Stimulated activated CD8-positive, alpha-beta memory T cell treated with anti-CD3 and anti-CD28 coated beads, Interleukin-4, amount 100 ng/mL, for 1 hour (primary cell): ENCODE measurements at regions not wholly inside any gene's neighbourhood (a gene's known extent, or its start where the extent isn't known, plus 50 kb on each side); places are given as distances from the start of the nearest gene placed in this dataset.

Experiments used
- DNase-seq, 2 donors: peaks; one replicate each; pipeline ENCODE4 v3.0.0-alpha.2; 2020; ENCODE audit warnings: low read depth in 2 of 2, low spot score in 1 of 2

DNA sequence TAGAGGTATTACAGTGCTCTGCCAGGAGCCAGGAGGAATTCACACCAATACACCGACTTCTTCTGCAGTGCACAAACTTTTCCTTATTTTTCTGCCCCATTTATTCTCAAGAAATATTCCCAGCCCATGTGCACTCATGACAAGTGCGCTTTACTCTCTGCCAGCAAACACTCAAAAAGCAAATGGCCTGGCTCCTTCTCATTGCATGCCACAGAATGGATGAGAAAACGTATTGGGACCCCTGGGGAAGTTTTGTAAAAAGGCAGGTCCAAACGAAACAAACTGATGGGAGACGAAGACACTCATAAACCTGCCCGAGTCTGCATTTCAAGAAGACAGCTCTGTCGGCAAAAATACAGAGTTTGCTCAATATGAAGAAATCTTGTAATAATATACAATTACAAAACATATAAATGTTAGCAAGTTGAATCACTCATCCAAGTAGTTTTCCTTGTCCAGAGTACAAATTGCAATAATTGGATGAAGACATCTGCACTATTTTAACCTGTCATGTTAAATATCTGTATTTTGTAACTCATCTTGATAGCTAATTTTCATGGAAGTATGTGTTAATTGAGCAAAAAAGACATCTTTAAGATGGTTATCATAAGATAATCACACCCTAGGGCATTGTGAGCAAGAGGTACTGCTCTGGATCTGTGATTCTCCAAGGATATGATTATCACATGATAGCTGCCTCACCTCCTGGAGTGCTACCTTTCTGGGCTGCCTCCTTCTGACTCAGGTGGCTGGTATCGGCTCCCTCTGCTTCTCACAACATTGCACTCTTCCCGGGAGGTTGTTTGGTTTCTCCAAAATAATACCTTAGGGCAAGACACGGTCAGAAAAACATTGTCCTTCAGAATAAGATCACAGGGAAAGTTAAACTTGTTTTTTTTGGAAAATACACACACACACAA lies 260.8 kb upstream of the G2E3 start:
- no peak for DNase-seq

DNA sequence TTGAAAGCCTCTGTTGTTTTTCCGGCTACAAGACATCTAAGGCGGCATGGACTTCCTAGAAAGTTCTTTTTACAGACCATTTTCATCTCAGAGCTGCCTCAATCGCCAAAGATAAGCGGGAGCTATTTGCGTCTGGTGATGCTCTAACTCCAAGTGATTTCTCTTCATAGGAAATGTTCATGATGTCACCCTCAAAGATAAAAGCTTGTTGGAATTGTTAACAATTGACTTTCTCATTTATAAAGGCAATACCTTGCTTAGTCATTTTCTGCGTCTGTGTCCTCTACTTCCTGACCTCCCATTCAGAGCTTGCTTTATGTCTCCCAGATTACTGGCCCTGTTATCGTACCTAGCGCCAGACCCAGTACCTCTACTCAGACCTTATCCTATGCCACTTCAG lies 259.0 kb upstream of the G2E3 start:
- no peak for DNase-seq

DNA sequence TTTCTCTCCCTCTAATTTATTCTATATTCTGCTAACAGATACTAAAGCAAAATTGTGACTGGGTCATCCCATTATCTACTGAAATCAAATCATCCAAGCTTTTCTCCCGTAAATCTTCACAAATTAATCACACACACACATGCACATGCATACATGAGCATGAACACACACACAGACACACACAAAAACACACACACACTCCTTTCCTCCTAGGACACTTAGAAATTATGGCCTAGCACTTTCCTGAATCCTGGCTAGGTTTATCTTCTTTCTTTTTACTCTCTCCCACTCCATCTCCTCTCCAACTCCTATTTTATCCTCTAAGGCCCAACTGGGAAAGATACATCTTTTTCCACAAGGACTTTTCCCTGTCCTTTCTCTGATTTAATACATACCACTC lies 255.6 kb upstream of the G2E3 start:
- DNase-seq: no peak

DNA sequence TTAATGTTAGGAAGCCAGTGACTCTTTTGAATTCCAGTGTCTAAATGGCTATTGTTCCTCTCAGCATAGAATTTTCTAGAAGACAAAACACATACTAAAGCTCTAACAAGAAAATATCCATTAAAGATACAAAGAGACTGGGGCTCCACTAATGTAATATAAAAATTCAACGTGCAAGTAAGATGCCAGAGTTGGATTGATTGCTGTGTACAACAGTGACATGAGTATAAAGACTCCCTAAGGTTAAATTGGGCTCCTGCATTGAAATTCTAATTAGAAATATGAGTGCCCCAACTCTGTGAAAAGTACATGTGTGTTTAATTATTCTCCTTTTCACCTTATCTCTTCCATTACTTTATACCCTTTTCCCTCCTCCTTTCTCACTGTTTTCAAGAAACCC lies 253.6 kb upstream of the G2E3 start:
- no peak for DNase-seq

DNA sequence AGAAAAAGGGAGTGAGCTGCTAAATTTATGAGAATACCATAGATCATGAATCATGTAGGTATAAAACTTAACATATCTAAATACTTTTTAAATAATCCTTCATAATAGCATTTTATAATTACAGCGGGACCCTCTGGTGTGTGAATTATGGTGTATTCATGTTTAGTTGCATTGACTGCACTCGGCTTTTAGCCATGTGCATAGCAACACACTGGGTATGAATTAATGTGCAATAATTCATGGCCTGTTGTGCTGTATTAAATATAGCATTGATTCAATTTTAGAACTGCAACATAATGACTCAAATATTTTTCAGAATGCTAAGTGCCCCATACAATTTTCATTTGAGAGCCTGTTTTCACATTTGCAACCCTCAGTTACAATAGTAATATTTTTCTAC lies 249.6 kb upstream of the G2E3 start:
- no peak for DNase-seq

DNA sequence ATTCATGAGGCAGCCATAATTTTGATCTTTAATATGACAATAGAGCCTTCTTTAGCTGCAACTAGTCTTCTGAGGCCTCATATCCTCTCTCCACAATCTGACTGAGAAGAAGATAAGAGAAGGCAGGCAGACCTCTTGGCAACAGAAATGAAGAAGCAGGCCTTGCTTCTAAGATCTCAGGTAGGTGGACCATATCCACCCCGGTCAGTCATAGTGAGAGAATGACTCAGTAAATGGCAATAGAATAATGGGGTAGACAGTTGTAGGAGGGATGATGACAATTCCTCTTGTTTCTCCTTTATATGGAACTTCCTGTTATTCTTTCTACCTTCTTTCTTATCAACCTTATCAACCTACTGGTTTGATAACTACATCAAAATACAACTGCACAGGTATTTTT lies 246.7 kb upstream of the G2E3 start:
- no peak for DNase-seq

DNA sequence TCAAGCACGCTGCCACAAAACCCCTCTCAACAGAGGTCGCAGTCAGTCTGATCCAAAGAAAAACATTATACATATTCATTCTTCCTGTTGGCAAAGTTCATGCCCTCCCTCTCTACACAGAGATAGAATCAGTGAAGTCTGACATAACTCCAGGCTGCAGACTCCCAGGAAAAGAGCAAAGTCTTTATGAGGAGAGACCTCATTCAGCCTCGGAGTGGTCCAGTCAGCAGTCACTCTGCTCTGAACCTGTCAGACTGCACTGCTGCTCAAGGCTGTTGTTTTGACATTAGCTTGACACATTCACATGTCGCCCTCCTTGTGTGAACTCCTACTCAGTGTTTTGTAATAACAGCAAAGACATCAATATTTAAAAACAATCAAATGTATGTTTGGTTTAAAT lies 241.2 kb upstream of the G2E3 start:
- no peak for DNase-seq

DNA sequence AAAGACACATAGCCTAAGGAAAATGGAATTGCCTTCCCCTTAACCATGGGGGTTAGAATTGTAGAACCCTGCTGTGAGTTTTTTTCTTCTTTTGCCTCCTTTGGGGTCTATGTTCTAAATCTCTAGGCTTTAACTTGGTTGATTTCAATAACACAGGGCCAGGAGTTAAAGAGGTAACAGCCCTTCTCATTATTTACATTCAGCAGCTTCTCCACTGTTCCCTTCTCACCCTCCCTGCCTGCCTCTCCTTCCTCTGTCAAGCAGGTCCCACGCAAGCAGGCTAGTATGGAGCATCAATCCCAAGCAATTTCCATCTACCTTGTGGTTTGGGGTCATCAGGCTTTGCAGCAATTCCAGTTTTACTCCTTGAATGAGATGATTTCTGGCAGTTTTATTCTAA lies 236.1 kb upstream of the G2E3 start:
- no peak for DNase-seq

DNA sequence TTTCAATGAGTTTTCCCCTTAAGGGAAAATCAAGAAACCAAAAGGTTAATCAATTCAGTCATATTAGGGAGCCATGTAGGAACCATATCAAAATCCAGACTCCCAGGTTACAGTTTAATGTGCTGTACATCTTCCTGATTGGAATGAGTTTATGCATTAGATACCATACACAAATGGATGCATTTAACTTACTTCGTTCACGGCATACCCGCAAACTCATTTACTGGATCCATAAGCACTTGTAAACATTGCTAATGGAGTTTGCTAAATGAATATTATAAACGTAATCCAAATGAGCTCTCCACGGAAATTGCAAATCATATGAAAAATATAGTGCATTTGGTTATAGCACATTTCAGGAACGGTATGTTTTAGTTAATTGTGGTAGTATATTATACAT lies 228.9 kb upstream of the G2E3 start:
- DNase-seq: no peak

DNA sequence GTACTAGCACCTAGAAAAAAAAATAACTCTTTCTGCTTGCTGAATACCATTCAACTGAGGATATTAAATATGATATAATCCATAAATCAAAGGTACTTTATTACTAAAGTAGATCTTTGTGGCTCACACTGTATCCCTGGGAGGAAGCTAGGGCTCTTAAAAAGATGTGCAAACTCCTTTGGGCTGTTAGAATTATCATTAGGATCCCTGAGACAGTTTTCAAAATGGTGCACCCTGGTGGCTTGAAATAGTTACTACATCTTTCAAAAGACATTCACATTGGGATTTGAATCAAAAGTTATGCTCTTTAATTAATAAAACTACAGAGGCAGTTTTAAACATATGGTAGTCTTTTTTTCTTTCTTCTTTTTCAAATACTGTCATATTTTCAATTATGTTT lies 228.5 kb upstream of the G2E3 start:
- DNase-seq: no peak

DNA sequence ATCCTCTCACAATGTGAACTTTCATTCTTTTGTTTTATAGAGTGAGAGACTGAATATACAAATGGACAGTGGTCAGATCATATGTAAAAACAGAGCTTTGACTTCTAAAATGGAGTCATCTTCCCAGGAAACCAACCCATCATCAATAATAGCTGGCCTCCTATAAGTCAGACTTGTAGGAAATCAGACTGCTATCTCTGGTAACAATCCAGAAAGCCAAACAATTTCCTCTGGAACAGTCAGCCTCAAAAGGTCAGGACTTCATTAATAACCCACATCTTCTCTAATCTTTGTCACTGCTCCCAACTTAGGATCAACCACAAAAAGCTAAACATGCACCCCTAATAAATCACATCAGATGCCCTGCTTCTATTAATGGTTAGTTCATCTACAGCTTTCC lies 227.9 kb upstream of the G2E3 start:
- DNase-seq: no peak

DNA sequence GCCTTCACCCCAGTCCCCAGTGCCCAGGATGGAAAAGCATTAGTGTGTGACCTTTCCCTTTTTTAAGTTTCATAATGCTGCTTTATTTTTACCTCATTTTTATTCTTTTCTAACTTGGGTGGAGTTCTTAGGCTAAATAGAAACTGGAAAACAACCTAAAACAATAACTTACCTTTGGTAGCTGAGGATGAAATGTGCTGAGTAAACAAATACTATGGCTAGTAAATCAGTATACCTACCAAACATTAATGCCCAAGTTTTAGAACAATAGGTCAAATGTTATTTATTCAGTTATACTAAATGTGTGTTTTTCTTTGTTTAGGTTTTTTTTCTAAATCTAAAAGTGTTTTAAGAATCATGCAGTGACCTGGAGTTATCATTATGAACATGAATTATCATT lies 226.6 kb upstream of the G2E3 start:
- no peak for DNase-seq

DNA sequence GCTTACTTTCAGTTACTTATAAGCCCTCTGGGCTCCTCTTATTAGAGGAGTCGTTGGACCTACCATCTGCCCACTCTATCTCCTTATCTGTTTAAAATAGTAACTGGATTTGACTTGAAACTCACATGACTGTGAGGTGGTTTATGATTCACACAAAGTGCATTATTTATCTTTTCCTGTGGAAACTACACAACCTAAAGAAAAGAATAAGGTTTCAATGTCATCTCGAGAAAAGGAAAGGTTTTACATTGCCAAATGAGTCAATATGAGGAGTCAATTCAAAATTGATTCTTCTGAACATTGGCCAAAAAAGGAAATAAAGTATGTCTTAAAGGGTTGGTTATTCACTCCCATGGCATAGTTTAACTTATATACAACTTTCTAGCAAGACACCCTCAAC lies 225.0 kb upstream of the G2E3 start:
- DNase-seq: no peak

DNA sequence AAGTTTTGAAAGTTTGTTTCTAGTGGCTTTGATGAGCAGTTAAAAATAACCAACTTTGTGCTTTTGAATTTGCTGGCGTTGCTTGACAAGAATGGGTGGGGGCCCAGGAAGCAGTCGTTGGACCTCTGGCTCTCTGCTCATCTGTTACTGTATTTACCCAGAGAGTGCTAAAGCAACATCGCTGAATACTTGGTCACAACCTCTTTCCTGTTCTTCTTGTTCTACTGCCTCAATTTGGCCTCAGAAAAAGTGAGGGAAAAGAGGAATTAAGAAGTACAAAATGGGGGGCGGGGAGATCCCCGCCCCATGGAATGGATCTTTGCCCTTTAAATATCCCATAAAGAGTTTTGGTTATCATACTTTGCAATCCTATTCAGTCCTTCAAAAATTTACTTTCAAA lies 221.5 kb upstream of the G2E3 start:
- DNase-seq: no peak

DNA sequence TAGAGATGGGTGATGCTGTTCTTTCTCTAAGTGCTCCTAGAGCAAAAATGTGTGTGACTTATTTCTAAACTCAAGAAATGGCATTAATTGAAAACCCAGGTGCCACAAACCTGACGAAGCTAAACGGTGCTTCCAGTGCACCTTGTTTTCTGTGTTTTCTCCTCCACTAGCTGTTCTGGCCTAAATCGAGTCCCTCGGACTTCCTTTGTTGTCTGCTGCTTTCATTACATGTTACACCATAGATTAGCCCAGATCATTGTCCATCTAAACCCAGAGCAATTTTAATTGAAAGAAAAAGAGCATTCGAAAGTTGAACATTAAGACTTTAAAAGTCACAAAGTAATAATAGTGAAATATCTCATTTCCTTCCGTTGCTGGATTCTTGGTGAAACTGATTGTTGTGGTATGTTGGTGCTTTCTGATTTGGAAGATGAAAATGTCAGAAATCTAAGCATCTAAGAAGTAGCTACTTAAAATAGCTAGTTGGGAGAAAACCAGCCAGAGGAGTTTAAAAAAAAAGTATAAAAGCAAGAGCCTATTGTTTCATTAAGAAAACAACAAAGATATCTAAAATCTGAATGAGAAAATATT lies 219.6 kb upstream of the G2E3 start:
- no peak for DNase-seq

DNA sequence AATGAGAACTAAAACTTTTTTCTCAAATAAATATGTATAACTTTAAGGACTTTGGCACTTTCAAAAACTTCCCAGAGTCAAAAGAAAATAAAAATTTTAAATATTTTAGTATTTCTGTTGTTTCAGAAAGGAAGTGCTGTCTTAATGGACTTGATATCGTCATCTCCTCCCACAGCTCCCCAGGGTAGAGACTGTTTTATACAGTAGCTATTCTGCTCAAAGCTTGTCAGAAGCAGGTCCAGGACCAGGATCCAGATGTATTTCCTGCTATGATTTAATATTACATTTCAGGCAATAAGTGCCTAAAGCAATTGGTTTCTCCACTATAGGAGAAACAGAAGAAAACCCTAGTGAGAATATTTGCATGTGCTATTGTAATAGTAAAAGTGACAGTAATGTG lies 218.5 kb upstream of the G2E3 start:
- no peak for DNase-seq

DNA sequence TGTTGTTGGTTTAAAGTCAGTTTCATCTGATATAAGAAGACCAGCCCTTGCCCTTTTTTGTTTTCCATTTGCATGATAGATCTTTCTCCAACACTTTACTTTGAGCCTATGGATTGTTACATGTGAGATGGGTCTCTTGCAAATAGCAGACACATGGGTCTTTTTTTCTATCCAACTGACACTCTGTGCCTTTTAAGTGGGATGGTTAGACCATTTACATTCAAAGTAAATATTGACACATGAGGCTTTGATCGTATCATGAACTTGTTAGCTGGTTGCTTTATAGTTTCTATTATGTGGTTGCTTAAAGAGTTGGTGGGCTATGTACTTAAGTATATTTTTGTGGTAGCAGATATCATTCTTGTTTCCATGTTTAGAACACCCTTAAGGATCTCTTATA lies 213.4 kb upstream of the G2E3 start:
- no peak for DNase-seq

DNA sequence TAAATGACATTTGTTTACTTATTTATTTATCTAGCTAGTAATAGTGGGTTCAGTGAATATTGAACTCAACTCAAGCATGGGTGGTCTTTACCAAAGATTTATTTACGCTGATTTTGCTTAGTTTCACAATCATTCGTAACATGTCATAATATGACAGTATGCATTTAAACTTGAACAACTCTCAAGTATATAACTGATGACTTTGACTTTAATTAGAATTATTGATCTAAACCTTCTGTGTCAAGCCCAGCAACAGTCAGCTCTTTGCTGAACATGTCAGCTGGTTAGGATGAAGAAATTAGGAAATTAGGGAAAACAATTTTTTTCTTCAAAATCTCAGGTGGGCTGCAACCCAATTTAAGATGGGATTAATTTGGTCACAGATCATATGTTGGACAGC lies 210.5 kb upstream of the G2E3 start:
- DNase-seq: no peak

DNA sequence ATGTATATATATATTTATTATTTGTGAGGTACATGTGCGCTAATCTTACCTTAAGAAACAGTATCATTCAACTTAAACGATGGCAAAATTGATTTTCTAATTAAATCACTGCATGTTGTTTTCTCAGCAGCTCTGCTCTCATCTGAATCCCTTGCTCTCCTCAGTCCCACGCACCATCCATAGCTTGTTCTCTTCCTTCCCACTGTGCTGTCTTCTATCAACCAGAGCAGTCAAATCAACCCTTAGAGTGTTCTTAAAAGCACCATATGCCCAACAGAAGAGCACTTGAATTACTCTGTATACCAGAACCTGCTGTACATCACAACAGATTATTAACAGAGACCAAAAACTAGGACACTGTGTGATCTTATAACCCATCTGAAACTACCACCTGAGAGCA lies 209.4 kb upstream of the G2E3 start:
- no peak for DNase-seq

DNA sequence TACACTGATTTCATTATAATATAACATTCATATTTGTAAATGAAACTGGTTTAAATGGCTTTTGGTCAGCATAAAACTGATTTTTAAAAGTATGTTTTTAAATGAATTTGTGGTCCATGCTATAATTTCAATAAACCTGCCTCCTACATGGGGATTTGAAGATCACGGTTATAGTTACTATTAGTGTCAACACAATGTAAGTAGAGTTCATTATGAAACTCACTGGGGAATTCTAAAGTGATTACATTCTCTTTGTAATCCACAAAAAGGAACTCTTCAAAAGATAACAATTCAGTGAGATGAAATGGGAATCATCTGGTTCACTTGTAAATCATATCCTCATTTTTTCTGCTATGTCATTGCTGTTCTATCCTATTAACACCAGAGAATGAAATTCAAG lies 204.5 kb upstream of the G2E3 start:
- no peak for DNase-seq

DNA sequence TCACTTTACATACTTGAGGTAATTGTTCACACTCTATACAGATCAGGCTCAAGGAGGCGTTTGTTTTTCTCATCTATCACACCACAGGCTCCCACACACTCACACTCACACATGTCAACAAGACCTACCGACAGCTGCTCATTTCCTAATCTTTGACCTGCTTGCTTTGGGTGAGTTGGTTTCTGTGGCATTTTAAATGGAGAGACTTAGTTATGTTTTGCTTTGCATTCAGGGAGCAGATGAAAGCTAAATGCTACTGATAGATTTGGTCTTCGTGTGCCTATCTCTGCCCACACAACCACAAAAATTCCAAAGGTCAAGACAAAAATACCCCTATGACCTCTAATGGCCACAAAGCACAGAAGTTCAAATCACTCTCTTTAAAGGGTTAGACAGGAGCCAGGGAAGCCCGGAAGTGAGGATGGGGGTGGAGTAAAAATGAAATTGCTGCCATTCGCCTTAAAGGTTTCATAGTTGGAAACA lies 203.5 kb upstream of the G2E3 start:
- no peak for DNase-seq

DNA sequence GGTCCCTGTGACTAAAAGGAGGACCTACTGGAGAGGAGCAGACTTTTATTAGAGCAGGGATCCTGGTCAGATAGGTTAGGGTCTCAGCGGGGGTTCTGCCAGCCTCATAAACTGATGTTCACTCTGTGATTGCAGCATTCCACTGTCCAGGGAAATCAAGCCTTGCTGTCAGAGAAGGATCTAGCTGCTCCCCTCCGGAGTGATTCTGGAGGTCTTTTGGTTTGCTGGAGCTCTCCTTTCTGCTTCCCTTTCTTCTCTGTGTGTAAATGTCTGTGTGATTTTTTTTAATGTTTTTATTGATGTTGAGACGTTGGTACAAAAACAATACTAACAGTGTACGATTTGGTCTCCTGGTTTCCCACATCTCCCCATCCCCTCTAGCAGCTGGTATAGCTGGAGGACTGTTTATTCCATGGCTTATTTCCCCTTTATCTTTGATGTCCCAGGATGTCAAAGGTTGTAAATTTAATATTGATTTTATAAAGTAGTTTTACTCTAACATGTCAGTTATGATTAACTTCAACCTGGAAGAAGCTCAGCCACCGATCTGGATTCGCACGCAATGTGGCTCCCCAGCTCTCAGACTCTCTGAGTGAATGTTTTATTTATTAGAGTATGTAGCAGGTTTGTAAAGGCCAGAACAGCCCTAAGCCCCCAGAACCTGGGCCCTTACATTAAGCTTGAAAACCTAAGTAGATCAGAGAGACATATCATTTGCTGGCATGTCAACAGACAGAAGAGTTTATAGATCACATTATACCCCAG lies 202.3 kb upstream of the G2E3 start:
- no peak for DNase-seq
